Epithelial cell of proximal tubule (primary cell): ENCODE measurements at regions not wholly inside any gene's neighbourhood (a gene's known extent, or its start where the extent isn't known, plus 50 kb on each side); places are given as distances from the start of the nearest gene placed in this dataset.
"Not testable (repeated sequence)": the region's sequence is repeated elsewhere in the genome, so short reads cannot be mapped to it uniquely, and the experiment has no call there.

Experiments used
- DNase-seq: peaks from one replicate; pipeline ENCODE4 v3.0.0-alpha.2; 2011; ENCODE audit warnings: low read depth
- H3K4me3 ChIP-seq: 2 replicates; pipeline ENCODE4 v1.5.1; 2011; ENCODE audit warnings: low read depth, mild to moderate bottlenecking, low read length
- CTCF ChIP-seq: conservative IDR thresholded peaks from 2 replicates; pipeline ENCODE4 v1.5.1; 2012; ENCODE audit warnings: low read depth, mild to moderate bottlenecking, low read length

GRCh38 chr4:83204731-83205130, 79.9 kb downstream of the COQ2 start:
- no peak for DNase-seq
- no peak for TF ChIP-seq CTCF
- no peak overlapping the region for H3K4me3 ChIP-seq

GRCh38 chr4:83201761-83202160, 82.8 kb downstream of the COQ2 start:
- no peak for DNase-seq
- H3K4me3 ChIP-seq: no peak overlapping the region
- no peak for TF ChIP-seq CTCF

GRCh38 chr4:83197555-83198235, 83.2 kb upstream of the PLAC8 start:
- DNase-seq: no peak
- no peak overlapping the region for H3K4me3 ChIP-seq
- TF ChIP-seq CTCF: no peak

GRCh38 chr4:83196921-83197320, 82.4 kb upstream of the PLAC8 start:
- no peak overlapping the region for H3K4me3 ChIP-seq
- DNase-seq: no peak
- TF ChIP-seq CTCF: no peak

GRCh38 chr4:83195269-83195668, 80.7 kb upstream of the PLAC8 start:
- no peak for TF ChIP-seq CTCF
- H3K4me3 ChIP-seq: no peak overlapping the region

GRCh38 chr4:83194588-83194987, 80.1 kb upstream of the PLAC8 start:
- H3K4me3 ChIP-seq, DNase-seq: not testable (repeated sequence)

More at GRCh38 chr4:83195269-83195668, 80.7 kb upstream of the PLAC8 start:
- DNase-seq: no peak

GRCh38 chr4:83192634-83193033, 78.1 kb upstream of the PLAC8 start:
- DNase-seq: no peak
- no peak overlapping the region for H3K4me3 ChIP-seq
- TF ChIP-seq CTCF: no peak
